ENCODE measurements at regions not wholly inside any gene's neighbourhood (a gene's known extent, or its start where the extent isn't known, plus 50 kb on each side); places are given as distances from the start of the nearest gene placed in this dataset.

GRCh38 chrX:39563178-39563577, 534.6 kb downstream of the BCOR start:
- no peak for DNase-seq (ENCODE audit: extremely low read depth in 1 of 11, low read depth in 9 of 11, low spot score in 4 of 11)

GRCh38 chrX:39564751-39565150, 533.0 kb downstream of the BCOR start:
- no peak for DNase-seq (ENCODE audit: extremely low read depth in 1 of 11, low read depth in 9 of 11, low spot score in 4 of 11)

GRCh38 chrX:39574178-39574577, 523.6 kb downstream of the BCOR start:
- no peak for DNase-seq (ENCODE audit: extremely low read depth in 1 of 11, low read depth in 9 of 11, low spot score in 4 of 11)

GRCh38 chrX:39576041-39576872, 521.5 kb downstream of the BCOR start:
- no peak for DNase-seq (ENCODE audit: extremely low read depth in 1 of 11, low read depth in 9 of 11, low spot score in 4 of 11)

GRCh38 chrX:39577206-39577984, 520.4 kb downstream of the BCOR start:
- no peak for DNase-seq (ENCODE audit: extremely low read depth in 1 of 11, low read depth in 9 of 11, low spot score in 4 of 11)

GRCh38 chrX:39577985-39578869, 519.5 kb downstream of the BCOR start:
- no peak for DNase-seq (ENCODE audit: extremely low read depth in 1 of 11, low read depth in 9 of 11, low spot score in 4 of 11)

- DNase-seq (ENCODE audit: extremely low read depth in 1 of 11, low read depth in 9 of 11, low spot score in 4 of 11), result no peak
Measured at GRCh38 chrX:39580043-39580442, 517.7 kb downstream of the BCOR start.

- DNase-seq (ENCODE audit: extremely low read depth in 1 of 11, low read depth in 9 of 11, low spot score in 4 of 11), result no peak
Measured at GRCh38 chrX:39581411-39581810, 516.3 kb downstream of the BCOR start.

- no peak for DNase-seq (ENCODE audit: extremely low read depth in 1 of 11, low read depth in 9 of 11, low spot score in 4 of 11)
Measured at GRCh38 chrX:39582091-39582490, 515.7 kb downstream of the BCOR start.

GRCh38 chrX:39582976-39583375, 514.8 kb downstream of the BCOR start:
- no peak for DNase-seq (ENCODE audit: extremely low read depth in 1 of 11, low read depth in 9 of 11, low spot score in 4 of 11)

- DNase-seq (ENCODE audit: extremely low read depth in 1 of 11, low read depth in 9 of 11, low spot score in 4 of 11), result no peak
Measured at GRCh38 chrX:39585808-39586207, 511.9 kb downstream of the BCOR start.

- no peak for DNase-seq (ENCODE audit: extremely low read depth in 1 of 11, low read depth in 9 of 11, low spot score in 4 of 11)
Measured at GRCh38 chrX:39586359-39586758, 511.4 kb downstream of the BCOR start.

- DNase-seq (ENCODE audit: extremely low read depth in 1 of 11, low read depth in 9 of 11, low spot score in 4 of 11), result no peak
Measured at GRCh38 chrX:39591099-39591498, 506.7 kb downstream of the BCOR start.

- DNase-seq (ENCODE audit: extremely low read depth in 1 of 11, low read depth in 9 of 11, low spot score in 4 of 11), result no peak
Measured at GRCh38 chrX:39592776-39593175, 505.0 kb downstream of the BCOR start.

GRCh38 chrX:39595977-39596376, 501.8 kb downstream of the BCOR start:
- no peak for DNase-seq (ENCODE audit: extremely low read depth in 1 of 11, low read depth in 9 of 11, low spot score in 4 of 11)

GRCh38 chrX:39596437-39596836, 501.3 kb downstream of the BCOR start:
- no peak for DNase-seq (ENCODE audit: extremely low read depth in 1 of 11, low read depth in 9 of 11, low spot score in 4 of 11)

GRCh38 chrX:39599339-39599738, 498.4 kb downstream of the BCOR start:
- DNase-seq (ENCODE audit: extremely low read depth in 1 of 11, low read depth in 9 of 11, low spot score in 4 of 11), result no peak

GRCh38 chrX:39600222-39600621, 497.5 kb downstream of the BCOR start:
- DNase-seq (ENCODE audit: extremely low read depth in 1 of 11, low read depth in 9 of 11, low spot score in 4 of 11), result no peak

Measured in renal cortex interstitium (tissue), 11 donors.